GM12878 (cell line): ENCODE measurements at regions not wholly inside any gene's neighbourhood (a gene's known extent, or its start where the extent isn't known, plus 50 kb on each side); places are given as distances from the start of the nearest gene placed in this dataset.

Experiments used
- ATAC-seq: fragments of 200-7000 bp; cut with Tn5 transposase; 3 replicates; pipeline ENCODE4 v1.9.1; 2020; ENCODE audit warnings: mild to moderate bottlenecking, moderate library complexity
- BruUV-seq: library from RNA; stranded (reverse); fragments of 400-500 nt; replicated peaks from 2 replicates; lab custom pipeline; 2021; lab: Mats Ljungman, UMichigan
- CTCF ChIA-PET: fragments of 300-600 bp; sonication (Branson Sonifier 250); formaldehyde crosslinking; extraction: SDS; loops from one replicate; lab custom pipeline; 2021; ENCODE audit warnings: inconsistent platforms; lab: Yijun Ruan, JAX
- POLR2A ChIA-PET: fragments of 350-600 bp; formaldehyde crosslinking; extraction: SDS; loops from one replicate; lab custom pipeline; 2021; ENCODE audit warnings: inconsistent platforms; lab: Charles Lee
- RAD21 ChIA-PET: fragments of 300-600 bp; sonication (Branson Sonifier 250); formaldehyde crosslinking; loops from one replicate; lab custom pipeline; 2023; ENCODE audit warnings: antibody characterized with exemption; ENCODE audit not compliant: unreplicated experiment; lab: Charles Lee
- SMC1A ChIA-PET: fragments of 300-600 bp; sonication (Branson Sonifier 250); formaldehyde crosslinking; loops from one replicate; lab custom pipeline; 2023; ENCODE audit not compliant: unreplicated experiment, uncharacterized antibody; lab: Charles Lee
- DNase-seq: peaks from one replicate; pipeline ENCODE4 v3.0.0-alpha.2; 2011; ENCODE audit warnings: low read depth, low spot score
- FAIRE-seq: peaks from 3 replicates; lab custom pipeline; 2011; peaks lifted over from hg19 to GRCh38; lab: Jason Lieb, UNC
- H2AFZ ChIP-seq: 2 replicates; pipeline ENCODE4 v1.6.0; 2011; ENCODE audit warnings: low read depth, low read length, control low read depth; ENCODE audit not compliant: control insufficient read depth
- H3K27ac ChIP-seq: 2 replicates; pipeline ENCODE4 v1.5.1; 2011; ENCODE audit warnings: control low read depth; ENCODE audit not compliant: control insufficient read depth, insufficient read depth
- H3K27me3 ChIP-seq, 2 experiments: replicated peaks in 1 of 2; 2 replicates each; pipeline versions ENCODE4 v1.6.0 to v1.6.1; 2011; ENCODE audit warnings: low read length in 1 of 2; ENCODE audit not compliant: control insufficient read depth in 2 of 2, insufficient read depth in 2 of 2
- H3K36me3 ChIP-seq, 2 experiments: 2 replicates each; pipeline ENCODE4 v1.5.1; 2011; ENCODE audit warnings: low read length in 1 of 2; ENCODE audit not compliant: control insufficient read depth in 2 of 2, insufficient read depth in 2 of 2
- H3K4me1 ChIP-seq: 2 replicates; pipeline ENCODE4 v1.6.1; 2011; ENCODE audit warnings: mild to moderate bottlenecking, low read length, moderate library complexity, mixed read lengths; ENCODE audit not compliant: control insufficient read depth, insufficient read depth
- H3K4me2 ChIP-seq: 2 replicates; pipeline ENCODE4 v1.6.0; 2011; ENCODE audit warnings: control low read depth; ENCODE audit not compliant: control insufficient read depth, insufficient read depth
- H3K4me3 ChIP-seq: fragments of 200-600 bp; sonication (generic); 2 replicates; pipeline ENCODE4 v1.5.1; 2016
- H3K79me2 ChIP-seq: 2 replicates; pipeline ENCODE4 v1.6.0; 2011; ENCODE audit warnings: low read length; ENCODE audit not compliant: control insufficient read depth, insufficient read depth
- H3K9ac ChIP-seq: 2 replicates; pipeline ENCODE4 v1.8.0; 2011; ENCODE audit warnings: low read length, control low read depth, mixed read lengths; ENCODE audit not compliant: control insufficient read depth, insufficient read depth
- H3K9me3 ChIP-seq: replicated peaks from 3 replicates; pipeline ENCODE4 v1.5.1; 2011; ENCODE audit warnings: mild to moderate bottlenecking, low read length; ENCODE audit not compliant: control insufficient read depth, insufficient read depth
- H4K20me1 ChIP-seq: 2 replicates; pipeline ENCODE4 v1.6.0; 2011; ENCODE audit not compliant: control insufficient read depth, insufficient read depth
- BMI1 ChIP-seq: fragments of 450-650 bp; IDR thresholded peaks from 2 replicates; pipeline ENCODE4 v1.6.1; 2016; ENCODE audit warnings: mild to moderate bottlenecking, moderate library complexity, borderline replicate concordance
- HDGF ChIP-seq: fragments of 450-650 bp; IDR thresholded peaks from 2 replicates; pipeline ENCODE4 v1.6.1; 2016; ENCODE audit warnings: antibody characterized with exemption
- NFYB ChIP-seq: IDR thresholded peaks from 2 replicates; pipeline ENCODE4 v1.6.1; 2011; ENCODE audit warnings: low read depth, mild to moderate bottlenecking, low read length, improper control_type of control experiment, moderate library complexity; ENCODE audit not compliant: insufficient read depth
- RBBP5 ChIP-seq: fragments of 200-600 bp; sonication (generic); conservative IDR thresholded peaks from 2 replicates; pipeline ENCODE4 v1.6.1; 2016
- RCOR1 ChIP-seq: conservative IDR thresholded peaks from 2 replicates; pipeline ENCODE4 v1.6.1; 2012; ENCODE audit warnings: low read depth, low read length, improper control_type of control experiment
- SREBF1 ChIP-seq: IDR thresholded peaks from 2 replicates; pipeline ENCODE4 v1.6.1; 2012; ENCODE audit warnings: mild to moderate bottlenecking, low read length
- SREBF2 ChIP-seq: IDR thresholded peaks from 2 replicates; pipeline ENCODE4 v1.6.1; 2012; ENCODE audit warnings: mild to moderate bottlenecking, low read length
- STAT1 ChIP-seq: fragments of 450-650 bp; conservative IDR thresholded peaks from 2 replicates; pipeline ENCODE4 v1.6.1; 2014; ENCODE audit warnings: antibody characterized with exemption, mild to moderate bottlenecking
- YBX1 ChIP-seq: fragments of 450-650 bp; IDR thresholded peaks from 2 replicates; pipeline ENCODE4 v1.6.1; 2016; ENCODE audit warnings: antibody characterized with exemption
- ZNF24 ChIP-seq: fragments of 450-650 bp; IDR thresholded peaks from 2 replicates; pipeline ENCODE4 v1.6.1; 2017; ENCODE audit warnings: antibody characterized with exemption, mild to moderate bottlenecking
- ZNF384 ChIP-seq: IDR thresholded peaks from 2 replicates; pipeline ENCODE4 v1.6.1; 2012; ENCODE audit warnings: low read depth, mild to moderate bottlenecking, low read length, improper control_type of control experiment, borderline replicate concordance
- WGBS: methylation state at CpG from one replicate; pipeline ENCODE4 v1.1.6; 2016; ENCODE audit warnings: low lambda C conversion rate; ENCODE audit not compliant: insufficient replicate concordance, insufficient coverage; ENCODE audit errors: missing lambda C conversion rate; 5-methylcytosine and 5-hydroxymethylcytosine counted together
- in situ Hi-C: fragments of 300-500 bp; cut with MboI; formaldehyde crosslinking; loops from 9 replicates; pipeline ENCODE4 v1.14.3; 2018; ENCODE audit warnings: mixed read lengths
- intact Hi-C: fragments of 100-400 bp; cut with micrococcal nuclease; formaldehyde crosslinking; loops from one replicate; pipeline ENCODE4 v1.14.2; 2022; ENCODE audit not compliant: unreplicated experiment
- TF ChIP-seq, protein P1 (sequence below): IDR thresholded peaks from 2 replicates; pipeline ENCODE4 v1.6.1; 2011; ENCODE audit warnings: low read depth, mild to moderate bottlenecking, low read length, moderate library complexity, borderline replicate concordance; ENCODE audit errors: extremely low read depth
- TF ChIP-seq, protein P2 (sequence below): fragments of 450-650 bp; IDR thresholded peaks from 2 replicates; pipeline ENCODE4 v1.6.1; 2018; ENCODE audit warnings: mild to moderate bottlenecking, low read depth, moderate library complexity; ENCODE audit not compliant: partially characterized antibody
- TF ChIP-seq, protein P3 (sequence below): IDR thresholded peaks from 2 replicates; pipeline ENCODE4 v1.6.1; 2012; ENCODE audit warnings: improper control_type of control experiment, low read depth, low read length; ENCODE audit not compliant: insufficient replicate concordance
- TF ChIP-seq, protein P4 (sequence below): IDR thresholded peaks from 2 replicates; pipeline ENCODE4 v1.6.1; 2012; ENCODE audit warnings: low read length, inconsistent platforms

DNA sequence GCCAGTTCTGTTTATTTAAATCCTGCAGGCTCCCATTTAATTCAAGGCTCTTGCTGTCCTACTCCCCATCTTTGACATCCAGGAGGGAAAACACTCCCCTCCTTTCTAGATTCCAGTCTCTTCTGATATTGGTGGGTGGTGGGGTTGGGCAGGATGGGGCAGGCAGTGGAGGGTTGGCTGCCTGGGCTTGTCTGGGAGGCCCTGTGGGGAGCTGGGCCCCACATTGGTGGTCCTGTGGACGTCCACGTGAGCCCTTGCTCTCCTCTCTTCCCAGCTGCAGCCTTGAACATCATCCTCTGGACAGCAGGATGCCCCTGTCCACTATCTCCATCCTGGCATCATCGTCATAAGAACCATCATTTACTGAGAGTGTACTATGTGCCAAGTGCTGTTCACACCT is 108.9 kb upstream of the PCBD1 start:
- DNase-seq: no peak
- ChIA-PET CTCF (no interaction called here), POLR2A (no interaction called here), SMC1A (no interaction called here), RAD21 (no interaction called here)
- no peak for ATAC-seq
- Histone ChIP-seq H3K79me2 (no peaks in the 10 kb centered on the region), H3K36me3 (no peaks in the 10 kb centered on the region), H3K4me1 (no peaks in the 10 kb centered on the region), H3K4me2 (no peak overlapping the region), H4K20me1 (no peaks in the 10 kb centered on the region), H3K4me3 (no peak overlapping the region), H3K27me3 (peaks cover 0 to 2% of the 10 kb centered on the region in 2 experiments; a peak in 2 of 4 replicates), H3K27ac (no peak overlapping the region), H2AFZ (no peak overlapping the region), H3K9me3 (no peaks in the 10 kb centered on the region), H3K9ac (no peak overlapping the region)
- intact Hi-C loops (no loop called here), in situ Hi-C loops (no loop called here)
- TF ChIP-seq STAT1 (no peak), SREBF1 (no peak), BMI1 (no peak), NFYB (no peak), RCOR1 (no peak), YBX1 (no peak), ZNF24 (no peak), SREBF2 (no peak), RBBP5 (no peak), HDGF (no peak), ZNF384 (no peak)
- TF ChIP-seq, protein P1, sequence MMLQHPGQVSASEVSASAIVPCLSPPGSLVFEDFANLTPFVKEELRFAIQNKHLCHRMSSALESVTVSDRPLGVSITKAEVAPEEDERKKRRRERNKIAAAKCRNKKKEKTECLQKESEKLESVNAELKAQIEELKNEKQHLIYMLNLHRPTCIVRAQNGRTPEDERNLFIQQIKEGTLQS: no peak
- TF ChIP-seq, protein P2, sequence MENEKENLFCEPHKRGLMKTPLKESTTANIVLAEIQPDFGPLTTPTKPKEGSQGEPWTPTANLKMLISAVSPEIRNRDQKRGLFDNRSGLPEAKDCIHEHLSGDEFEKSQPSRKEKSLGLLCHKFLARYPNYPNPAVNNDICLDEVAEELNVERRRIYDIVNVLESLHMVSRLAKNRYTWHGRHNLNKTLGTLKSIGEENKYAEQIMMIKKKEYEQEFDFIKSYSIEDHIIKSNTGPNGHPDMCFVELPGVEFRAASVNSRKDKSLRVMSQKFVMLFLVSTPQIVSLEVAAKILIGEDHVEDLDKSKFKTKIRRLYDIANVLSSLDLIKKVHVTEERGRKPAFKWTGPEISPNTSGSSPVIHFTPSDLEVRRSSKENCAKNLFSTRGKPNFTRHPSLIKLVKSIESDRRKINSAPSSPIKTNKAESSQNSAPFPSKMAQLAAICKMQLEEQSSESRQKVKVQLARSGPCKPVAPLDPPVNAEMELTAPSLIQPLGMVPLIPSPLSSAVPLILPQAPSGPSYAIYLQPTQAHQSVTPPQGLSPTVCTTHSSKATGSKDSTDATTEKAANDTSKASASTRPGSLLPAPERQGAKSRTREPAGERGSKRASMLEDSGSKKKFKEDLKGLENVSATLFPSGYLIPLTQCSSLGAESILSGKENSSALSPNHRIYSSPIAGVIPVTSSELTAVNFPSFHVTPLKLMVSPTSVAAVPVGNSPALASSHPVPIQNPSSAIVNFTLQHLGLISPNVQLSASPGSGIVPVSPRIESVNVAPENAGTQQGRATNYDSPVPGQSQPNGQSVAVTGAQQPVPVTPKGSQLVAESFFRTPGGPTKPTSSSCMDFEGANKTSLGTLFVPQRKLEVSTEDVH: no peak
- TF ChIP-seq, protein P3, sequence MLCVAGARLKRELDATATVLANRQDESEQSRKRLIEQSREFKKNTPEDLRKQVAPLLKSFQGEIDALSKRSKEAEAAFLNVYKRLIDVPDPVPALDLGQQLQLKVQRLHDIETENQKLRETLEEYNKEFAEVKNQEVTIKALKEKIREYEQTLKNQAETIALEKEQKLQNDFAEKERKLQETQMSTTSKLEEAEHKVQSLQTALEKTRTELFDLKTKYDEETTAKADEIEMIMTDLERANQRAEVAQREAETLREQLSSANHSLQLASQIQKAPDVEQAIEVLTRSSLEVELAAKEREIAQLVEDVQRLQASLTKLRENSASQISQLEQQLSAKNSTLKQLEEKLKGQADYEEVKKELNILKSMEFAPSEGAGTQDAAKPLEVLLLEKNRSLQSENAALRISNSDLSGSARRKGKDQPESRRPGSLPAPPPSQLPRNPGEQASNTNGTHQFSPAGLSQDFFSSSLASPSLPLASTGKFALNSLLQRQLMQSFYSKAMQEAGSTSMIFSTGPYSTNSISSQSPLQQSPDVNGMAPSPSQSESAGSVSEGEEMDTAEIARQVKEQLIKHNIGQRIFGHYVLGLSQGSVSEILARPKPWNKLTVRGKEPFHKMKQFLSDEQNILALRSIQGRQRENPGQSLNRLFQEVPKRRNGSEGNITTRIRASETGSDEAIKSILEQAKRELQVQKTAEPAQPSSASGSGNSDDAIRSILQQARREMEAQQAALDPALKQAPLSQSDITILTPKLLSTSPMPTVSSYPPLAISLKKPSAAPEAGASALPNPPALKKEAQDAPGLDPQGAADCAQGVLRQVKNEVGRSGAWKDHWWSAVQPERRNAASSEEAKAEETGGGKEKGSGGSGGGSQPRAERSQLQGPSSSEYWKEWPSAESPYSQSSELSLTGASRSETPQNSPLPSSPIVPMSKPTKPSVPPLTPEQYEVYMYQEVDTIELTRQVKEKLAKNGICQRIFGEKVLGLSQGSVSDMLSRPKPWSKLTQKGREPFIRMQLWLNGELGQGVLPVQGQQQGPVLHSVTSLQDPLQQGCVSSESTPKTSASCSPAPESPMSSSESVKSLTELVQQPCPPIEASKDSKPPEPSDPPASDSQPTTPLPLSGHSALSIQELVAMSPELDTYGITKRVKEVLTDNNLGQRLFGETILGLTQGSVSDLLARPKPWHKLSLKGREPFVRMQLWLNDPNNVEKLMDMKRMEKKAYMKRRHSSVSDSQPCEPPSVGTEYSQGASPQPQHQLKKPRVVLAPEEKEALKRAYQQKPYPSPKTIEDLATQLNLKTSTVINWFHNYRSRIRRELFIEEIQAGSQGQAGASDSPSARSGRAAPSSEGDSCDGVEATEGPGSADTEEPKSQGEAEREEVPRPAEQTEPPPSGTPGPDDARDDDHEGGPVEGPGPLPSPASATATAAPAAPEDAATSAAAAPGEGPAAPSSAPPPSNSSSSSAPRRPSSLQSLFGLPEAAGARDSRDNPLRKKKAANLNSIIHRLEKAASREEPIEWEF: no peak
- TF ChIP-seq, protein P4, sequence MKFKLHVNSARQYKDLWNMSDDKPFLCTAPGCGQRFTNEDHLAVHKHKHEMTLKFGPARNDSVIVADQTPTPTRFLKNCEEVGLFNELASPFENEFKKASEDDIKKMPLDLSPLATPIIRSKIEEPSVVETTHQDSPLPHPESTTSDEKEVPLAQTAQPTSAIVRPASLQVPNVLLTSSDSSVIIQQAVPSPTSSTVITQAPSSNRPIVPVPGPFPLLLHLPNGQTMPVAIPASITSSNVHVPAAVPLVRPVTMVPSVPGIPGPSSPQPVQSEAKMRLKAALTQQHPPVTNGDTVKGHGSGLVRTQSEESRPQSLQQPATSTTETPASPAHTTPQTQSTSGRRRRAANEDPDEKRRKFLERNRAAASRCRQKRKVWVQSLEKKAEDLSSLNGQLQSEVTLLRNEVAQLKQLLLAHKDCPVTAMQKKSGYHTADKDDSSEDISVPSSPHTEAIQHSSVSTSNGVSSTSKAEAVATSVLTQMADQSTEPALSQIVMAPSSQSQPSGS: no peak
- no TSS peak for BruUV-seq
- FAIRE-seq: no peak
- 2% methylated on average over 3 of the region's 3 CpGs for WGBS
